ENCODE measurements at regions not wholly inside any gene's neighbourhood (a gene's known extent, or its start where the extent isn't known, plus 50 kb on each side); places are given as distances from the start of the nearest gene placed in this dataset.

DNA sequence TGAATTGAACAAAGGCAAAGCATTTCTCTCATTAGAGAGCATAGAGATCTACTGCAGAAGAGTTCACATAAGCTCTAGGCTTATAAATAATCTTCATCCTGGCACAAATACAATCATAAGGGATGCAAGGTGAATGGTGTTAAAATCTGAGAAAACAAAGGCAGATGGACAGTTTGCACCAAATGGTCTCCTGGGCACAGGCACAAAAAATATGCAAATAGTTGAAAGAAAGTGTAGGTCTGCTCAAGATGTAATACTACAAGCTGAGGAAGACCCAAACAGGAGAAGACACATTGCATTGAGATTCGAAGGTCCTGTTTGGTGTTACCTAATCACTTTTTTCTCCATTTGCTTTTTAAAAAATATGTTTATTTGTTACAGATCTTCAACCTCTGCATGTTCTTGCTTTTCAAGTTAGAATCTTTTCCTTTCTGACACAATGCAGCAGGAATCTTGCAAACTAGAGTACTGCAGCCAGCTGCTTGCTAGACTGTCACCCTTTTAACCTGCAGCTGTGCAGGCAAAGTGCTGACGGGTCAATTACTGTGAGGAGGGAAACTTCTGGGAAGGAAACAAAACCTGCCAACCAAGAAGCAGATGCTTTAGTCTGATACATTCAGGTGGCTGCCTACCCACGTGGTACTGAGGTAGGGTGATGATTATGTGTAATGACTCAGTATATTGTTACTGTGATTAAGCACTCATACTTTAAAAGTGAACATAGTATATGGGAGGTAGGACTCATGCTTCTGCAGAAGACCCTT lies 1048.6 kb upstream of the SEMA6A start:
- DNase-seq: no peak
- Histone ChIP-seq H3K27me3 (replicated peaks in 1 of 7) (no peaks in the 10 kb centered on the region), H3K9me3 (peaks cover 0 to 22% (median 16%) of the 10 kb centered on the region in 8 donors), H3K4me1 (no peaks in the 10 kb centered on the region), H3K36me3 (no peaks in the 10 kb centered on the region), H3K4me3 (no peak overlapping the region), H3K27ac (no peak overlapping the region)
- TF ChIP-seq, protein P1, sequence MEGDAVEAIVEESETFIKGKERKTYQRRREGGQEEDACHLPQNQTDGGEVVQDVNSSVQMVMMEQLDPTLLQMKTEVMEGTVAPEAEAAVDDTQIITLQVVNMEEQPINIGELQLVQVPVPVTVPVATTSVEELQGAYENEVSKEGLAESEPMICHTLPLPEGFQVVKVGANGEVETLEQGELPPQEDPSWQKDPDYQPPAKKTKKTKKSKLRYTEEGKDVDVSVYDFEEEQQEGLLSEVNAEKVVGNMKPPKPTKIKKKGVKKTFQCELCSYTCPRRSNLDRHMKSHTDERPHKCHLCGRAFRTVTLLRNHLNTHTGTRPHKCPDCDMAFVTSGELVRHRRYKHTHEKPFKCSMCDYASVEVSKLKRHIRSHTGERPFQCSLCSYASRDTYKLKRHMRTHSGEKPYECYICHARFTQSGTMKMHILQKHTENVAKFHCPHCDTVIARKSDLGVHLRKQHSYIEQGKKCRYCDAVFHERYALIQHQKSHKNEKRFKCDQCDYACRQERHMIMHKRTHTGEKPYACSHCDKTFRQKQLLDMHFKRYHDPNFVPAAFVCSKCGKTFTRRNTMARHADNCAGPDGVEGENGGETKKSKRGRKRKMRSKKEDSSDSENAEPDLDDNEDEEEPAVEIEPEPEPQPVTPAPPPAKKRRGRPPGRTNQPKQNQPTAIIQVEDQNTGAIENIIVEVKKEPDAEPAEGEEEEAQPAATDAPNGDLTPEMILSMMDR (IDR thresholded peaks at IDR 0.05 in 8 of 11, conservative IDR thresholded peaks at IDR 0.05 in 3 of 11): no peak
- TF ChIP-seq POLR2AphosphoS5 (IDR thresholded peaks at IDR 0.05): no peak
- no peak for TF ChIP-seq POLR2A (IDR thresholded peaks at IDR 0.05)
- 26 to 46% (median 28%) methylated on average over 3 of the region's 3 CpGs for WGBS, 5 donors
- intact Hi-C loops (cut with DNase I; ENCODE audit: low total_unique reads): no loop called here

DNA sequence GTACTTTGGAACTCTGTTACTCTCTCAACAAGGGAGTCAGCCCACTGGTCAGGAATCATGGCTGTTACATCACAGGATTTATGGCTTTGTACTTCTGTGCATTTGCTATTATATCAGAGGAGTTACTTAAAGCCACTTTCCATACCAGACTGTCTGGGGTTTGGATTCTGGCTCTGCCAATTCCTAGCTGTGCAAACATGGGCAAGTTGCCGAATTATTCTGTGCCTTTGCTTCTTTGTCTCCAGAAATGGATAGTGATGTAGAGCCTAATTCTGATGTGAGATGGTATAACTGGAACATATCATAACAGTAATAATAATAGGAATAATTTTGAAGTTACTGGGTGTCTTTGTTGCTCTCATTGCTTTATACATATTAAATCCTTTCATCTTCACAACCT lies 1047.3 kb upstream of the SEMA6A start:
- intact Hi-C loops (cut with DNase I; ENCODE audit: low total_unique reads): no loop called here
- DNase-seq: no peak
- Histone ChIP-seq H3K4me1 (no peaks in the 10 kb centered on the region), H3K4me3 (no peak overlapping the region), H3K27me3 (replicated peaks in 1 of 7) (no peaks in the 10 kb centered on the region), H3K9me3 (peaks cover 0 to 15% (median 4%) of the 10 kb centered on the region in 8 donors), H3K36me3 (no peaks in the 10 kb centered on the region), H3K27ac (no peak overlapping the region)
- TF ChIP-seq POLR2A (IDR thresholded peaks at IDR 0.05): no peak
- 77 to 97% (median 83%) methylated on average over 1 of the region's 1 CpG for WGBS, 5 donors

DNA sequence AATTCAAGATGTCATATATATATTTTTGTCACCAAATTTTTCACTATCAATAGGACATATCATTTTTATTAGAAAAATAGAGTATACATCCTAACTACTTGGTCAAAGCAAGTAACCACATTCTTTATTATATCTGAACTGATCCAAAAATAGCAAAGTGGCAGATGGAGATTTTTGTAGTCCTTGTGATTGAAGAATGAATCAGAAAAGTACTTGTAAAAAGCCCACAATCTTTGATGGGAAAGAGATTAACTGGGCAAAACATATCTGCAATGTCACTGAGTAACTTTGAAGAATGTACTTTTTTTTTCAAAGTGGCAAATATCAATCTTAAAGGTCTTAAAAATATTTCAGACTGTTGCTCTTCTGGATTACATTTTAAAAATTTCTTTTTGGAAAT lies 1040.6 kb upstream of the SEMA6A start:
- no peak for TF ChIP-seq POLR2AphosphoS5 (IDR thresholded peaks at IDR 0.05)
- TF ChIP-seq POLR2A (IDR thresholded peaks at IDR 0.05): no peak
- TF ChIP-seq, protein P1 (IDR thresholded peaks at IDR 0.05 in 8 of 11, conservative IDR thresholded peaks at IDR 0.05 in 3 of 11): no peak
- no peak overlapping the region for H3K4me3 ChIP-seq
- DNase-seq: no peak
- intact Hi-C loops (cut with DNase I; ENCODE audit: low total_unique reads): no loop called here
- H3K4me1 ChIP-seq: no peaks in the 10 kb centered on the region
- no peak overlapping the region for H3K27ac ChIP-seq
- no peaks in the 10 kb centered on the region for H3K27me3 ChIP-seq (replicated peaks in 1 of 7)
- no peaks in the 10 kb centered on the region for H3K36me3 ChIP-seq
- H3K9me3 ChIP-seq: peaks cover 0 to 8% (median 5%) of the 10 kb centered on the region in 8 donors

DNA sequence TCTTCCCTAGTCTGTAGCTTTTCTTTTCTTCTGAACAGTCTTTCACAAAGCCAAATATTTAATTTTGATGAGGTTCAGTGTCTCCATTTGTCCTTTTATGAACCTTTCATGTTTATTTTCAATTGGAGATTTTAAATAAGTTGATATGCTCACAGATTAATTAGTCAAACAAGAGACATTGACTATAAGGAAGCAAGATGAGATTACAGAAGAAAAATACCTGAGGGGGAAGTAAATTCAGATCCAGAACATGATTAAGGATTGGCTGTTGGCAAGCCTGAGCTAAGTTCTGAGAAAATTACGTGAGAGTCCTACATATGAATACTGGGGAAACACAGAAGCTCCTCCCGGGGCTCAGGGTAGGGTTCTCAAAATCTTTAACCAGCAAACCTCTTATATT lies 1039.8 kb upstream of the SEMA6A start:
- peaks cover 0 to 11% (median 7%) of the 10 kb centered on the region in 8 donors for H3K9me3 ChIP-seq
- H3K36me3 ChIP-seq: no peaks in the 10 kb centered on the region
- no peak for TF ChIP-seq POLR2AphosphoS5 (IDR thresholded peaks at IDR 0.05)
- no peak for TF ChIP-seq POLR2A (IDR thresholded peaks at IDR 0.05)
- TF ChIP-seq, protein P1 (IDR thresholded peaks at IDR 0.05 in 8 of 11, conservative IDR thresholded peaks at IDR 0.05 in 3 of 11): no peak
- H3K4me3 ChIP-seq: no peak overlapping the region
- WGBS, 5 donors: 69 to 83% (median 79%) methylated on average over 2 of the region's 2 CpGs
- no peaks in the 10 kb centered on the region for H3K27me3 ChIP-seq (replicated peaks in 1 of 7)
- H3K4me1 ChIP-seq: no peaks in the 10 kb centered on the region
- intact Hi-C loops (cut with DNase I; ENCODE audit: low total_unique reads): no loop called here
- no peak for DNase-seq
- no peak overlapping the region for H3K27ac ChIP-seq

All from spleen (tissue), 11 donors.